Skeletal muscle satellite cell (primary cell): ENCODE measurements at regions not wholly inside any gene's neighbourhood (a gene's known extent, or its start where the extent isn't known, plus 50 kb on each side); places are given as distances from the start of the nearest gene placed in this dataset.

Source experiments
- H3K27me3 ChIP-seq: 2 replicates; pipeline ENCODE4 v1.7.0; 2013; ENCODE audit warnings: low read length; ENCODE audit not compliant: control insufficient read depth, insufficient read depth
- H3K36me3 ChIP-seq: 2 replicates; pipeline ENCODE4 v1.7.0; 2013; ENCODE audit warnings: mild to moderate bottlenecking, control low read depth, low read length; ENCODE audit not compliant: insufficient read depth
- H3K4me1 ChIP-seq: 2 replicates; pipeline ENCODE4 v1.7.0; 2013; ENCODE audit warnings: low read length; ENCODE audit not compliant: control insufficient read depth, insufficient read depth
- H3K4me2 ChIP-seq: 2 replicates; pipeline ENCODE4 v1.7.0; 2013; ENCODE audit warnings: mild to moderate bottlenecking, low read length
- H3K4me3 ChIP-seq: 2 replicates; pipeline ENCODE4 v1.7.0; 2013; ENCODE audit warnings: low read length
- H3K9ac ChIP-seq: 2 replicates; pipeline ENCODE4 v1.7.0; 2013; ENCODE audit warnings: mild to moderate bottlenecking, low read depth, low read length, moderate library complexity
- H3K9me3 ChIP-seq: replicated peaks from 2 replicates; pipeline ENCODE4 v1.7.0; 2013; ENCODE audit warnings: mild to moderate bottlenecking, control low read depth, low read length

DNA sequence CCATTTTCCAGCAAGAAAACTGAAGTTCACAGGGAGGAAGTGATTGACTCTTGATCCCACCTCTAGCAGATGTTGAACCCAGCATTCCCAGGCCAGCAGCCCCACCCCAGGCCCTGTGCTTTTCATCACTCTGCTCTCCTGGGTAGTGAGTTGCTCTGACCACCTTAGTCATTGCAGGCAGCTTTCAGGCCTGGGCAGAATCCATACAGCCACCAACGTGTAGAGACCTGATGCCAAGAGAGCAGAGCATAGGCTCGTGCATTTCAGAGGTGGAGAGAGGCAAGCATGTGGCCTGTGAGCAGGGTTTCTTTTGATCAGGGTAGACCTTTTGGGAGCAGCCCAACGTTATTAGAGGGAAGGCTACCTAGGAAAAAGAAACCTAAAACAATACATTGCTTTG, 334.6 kb downstream of the PTEN start:
- Histone ChIP-seq H3K36me3 (no peaks in the 10 kb centered on the region), H3K4me3 (no peak overlapping the region), H3K9ac (no peak overlapping the region), H3K9me3 (no peaks in the 10 kb centered on the region), H3K4me2 (no peak overlapping the region), H3K4me1 (no peaks in the 10 kb centered on the region), H3K27me3 (no peaks in the 10 kb centered on the region)

- H3K9me3 ChIP-seq = no peaks in the 10 kb centered on the region
- no peaks in the 10 kb centered on the region for H3K27me3 ChIP-seq
These were observed 337.0 kb downstream of the PTEN start for GRCh38 chr10:88200312-88201032.

GRCh38 chr10:88205842-88206446, 342.5 kb downstream of the PTEN start:
- no peaks in the 10 kb centered on the region for H3K9me3 ChIP-seq

More at GRCh38 chr10:88200312-88201032, 337.0 kb downstream of the PTEN start:
- Histone ChIP-seq H3K9ac (no peak overlapping the region), H3K4me2 (no peak overlapping the region), H3K4me1 (no peaks in the 10 kb centered on the region), H3K36me3 (no peaks in the 10 kb centered on the region), H3K4me3 (no peak overlapping the region)

DNA sequence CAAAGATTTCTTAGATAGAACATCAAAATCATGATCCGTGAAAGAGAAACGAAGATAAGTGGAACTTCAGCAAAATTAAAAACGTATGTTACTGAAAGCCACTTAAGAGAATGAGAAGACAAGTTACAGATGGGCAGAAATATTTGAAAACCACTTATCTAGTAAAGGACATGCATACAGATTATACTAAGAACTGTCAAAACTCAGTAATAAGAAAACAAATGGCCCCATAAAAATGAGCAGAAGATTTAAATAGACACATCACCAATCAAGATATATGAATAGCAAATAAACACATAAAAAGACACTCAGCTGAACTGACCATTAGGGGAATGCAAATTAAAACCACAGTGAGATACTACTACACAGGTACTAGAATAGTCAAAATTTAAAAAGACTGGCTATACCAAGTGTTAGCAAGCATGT, 343.7 kb downstream of the PTEN start:
- no peak overlapping the region for H3K4me3 ChIP-seq
- no peak overlapping the region for H3K4me2 ChIP-seq
- H3K9me3 ChIP-seq = no peaks in the 10 kb centered on the region
- H3K9ac ChIP-seq = no peak overlapping the region
- H3K4me1 ChIP-seq = no peaks in the 10 kb centered on the region
- no peaks in the 10 kb centered on the region for H3K36me3 ChIP-seq
- H3K27me3 ChIP-seq = no peaks in the 10 kb centered on the region

More at GRCh38 chr10:88205842-88206446, 342.5 kb downstream of the PTEN start:
- Histone ChIP-seq H3K4me2 (no peak overlapping the region), H3K4me1 (no peaks in the 10 kb centered on the region), H3K4me3 (no peak overlapping the region), H3K27me3 (no peaks in the 10 kb centered on the region), H3K36me3 (no peaks in the 10 kb centered on the region), H3K9ac (no peak overlapping the region)

DNA sequence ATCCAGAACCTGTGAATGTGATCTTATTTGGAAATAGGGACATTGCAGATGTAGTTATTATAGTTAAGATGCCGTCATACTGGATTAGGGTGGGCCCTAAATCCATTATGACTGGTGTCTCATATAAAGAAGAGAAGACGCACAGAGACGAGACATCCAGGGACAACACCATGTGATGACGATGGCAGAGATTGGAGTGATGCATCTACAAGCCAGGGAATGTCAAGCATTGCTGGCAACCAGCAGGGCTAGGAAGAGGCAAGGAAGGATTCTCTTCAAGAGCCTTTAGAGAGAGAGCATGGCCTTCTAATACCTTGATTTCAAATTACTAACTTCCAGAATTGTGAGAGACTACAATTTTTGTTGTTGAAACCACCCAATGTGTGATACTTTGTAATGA, 345.8 kb downstream of the PTEN start:
- Histone ChIP-seq H3K4me3 (no peak overlapping the region), H3K36me3 (no peaks in the 10 kb centered on the region), H3K4me2 (no peak overlapping the region), H3K9me3 (no peaks in the 10 kb centered on the region), H3K4me1 (no peaks in the 10 kb centered on the region), H3K9ac (no peak overlapping the region), H3K27me3 (no peaks in the 10 kb centered on the region)

GRCh38 chr10:88209837-88210561, 346.6 kb downstream of the PTEN start:
- Histone ChIP-seq H3K4me3 (no peak overlapping the region), H3K36me3 (no peaks in the 10 kb centered on the region), H3K4me1 (no peaks in the 10 kb centered on the region), H3K4me2 (no peak overlapping the region), H3K9me3 (no peaks in the 10 kb centered on the region), H3K9ac (no peak overlapping the region), H3K27me3 (no peaks in the 10 kb centered on the region)

DNA sequence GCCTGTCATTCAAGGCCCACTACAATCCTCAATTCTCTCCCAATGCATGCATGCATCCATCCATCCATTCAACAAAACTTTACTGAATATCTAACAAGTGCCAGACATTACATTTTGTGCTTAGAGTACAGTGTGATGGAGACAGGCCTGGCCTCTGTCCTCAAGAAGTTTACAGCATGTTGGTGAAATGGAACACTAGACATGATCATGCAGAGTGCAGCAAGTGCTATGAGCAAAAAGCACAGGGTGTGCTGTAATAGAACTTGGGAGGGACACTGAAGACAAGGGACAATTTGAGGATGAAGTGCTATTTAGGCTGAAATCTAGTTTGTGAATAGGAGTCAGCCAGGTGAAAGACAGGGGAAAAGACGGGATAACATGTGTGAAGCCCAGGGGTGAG, 347.8 kb downstream of the PTEN start:
- Histone ChIP-seq H3K9ac (no peak overlapping the region), H3K36me3 (no peaks in the 10 kb centered on the region), H3K4me3 (no peak overlapping the region), H3K27me3 (no peaks in the 10 kb centered on the region), H3K4me2 (no peak overlapping the region), H3K4me1 (no peaks in the 10 kb centered on the region), H3K9me3 (no peaks in the 10 kb centered on the region)

GRCh38 chr10:88212069-88212468, 348.6 kb downstream of the PTEN start:
- no peaks in the 10 kb centered on the region for H3K4me1 ChIP-seq

DNA sequence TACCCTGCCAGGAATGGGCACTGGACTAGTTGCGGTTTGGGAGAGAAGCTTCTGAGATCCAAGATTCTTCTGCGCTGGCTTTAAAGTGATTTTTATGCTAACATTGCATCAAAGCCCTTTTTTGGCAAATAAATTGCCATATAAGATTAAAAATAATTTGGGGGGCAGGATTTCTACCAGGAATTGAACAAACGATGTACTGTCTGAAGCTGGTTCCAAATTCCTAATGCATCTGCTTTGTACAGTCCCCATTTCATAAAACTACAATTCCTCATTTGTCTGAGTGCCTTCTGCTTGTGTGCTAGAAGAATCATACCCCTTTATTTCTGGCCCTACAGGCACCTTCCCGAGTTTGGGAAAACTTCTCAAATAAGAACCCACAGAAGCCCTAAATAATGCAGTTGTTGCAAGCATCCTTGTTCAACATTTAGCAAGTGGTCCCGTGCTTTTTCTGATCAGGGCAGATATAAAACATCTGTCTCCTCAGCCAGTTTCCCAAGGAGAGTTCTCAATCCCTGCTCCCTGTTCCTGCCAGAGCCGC, 349.7 kb downstream of the PTEN start:
- H3K36me3 ChIP-seq = no peaks in the 10 kb centered on the region
- H3K9me3 ChIP-seq = no peaks in the 10 kb centered on the region
- H3K4me2 ChIP-seq = no peak overlapping the region
- H3K4me3 ChIP-seq = no peak overlapping the region
- no peak overlapping the region for H3K9ac ChIP-seq
- H3K4me1 ChIP-seq = no peaks in the 10 kb centered on the region
- H3K27me3 ChIP-seq = no peaks in the 10 kb centered on the region

More at GRCh38 chr10:88212069-88212468, 348.6 kb downstream of the PTEN start:
- H3K9me3 ChIP-seq = no peaks in the 10 kb centered on the region
- H3K9ac ChIP-seq = no peak overlapping the region
- no peaks in the 10 kb centered on the region for H3K27me3 ChIP-seq
- no peak overlapping the region for H3K4me2 ChIP-seq
- no peaks in the 10 kb centered on the region for H3K36me3 ChIP-seq
- no peak overlapping the region for H3K4me3 ChIP-seq

GRCh38 chr10:88216976-88217375, 353.6 kb downstream of the PTEN start:
- Histone ChIP-seq H3K27me3 (no peaks in the 10 kb centered on the region), H3K4me1 (no peaks in the 10 kb centered on the region), H3K4me3 (no peak overlapping the region), H3K4me2 (no peak overlapping the region), H3K9ac (no peak overlapping the region), H3K9me3 (no peaks in the 10 kb centered on the region), H3K36me3 (no peaks in the 10 kb centered on the region)

- H3K36me3 ChIP-seq = no peaks in the 10 kb centered on the region
- no peaks in the 10 kb centered on the region for H3K27me3 ChIP-seq
- no peaks in the 10 kb centered on the region for H3K4me1 ChIP-seq
- H3K4me3 ChIP-seq = no peak overlapping the region
- no peaks in the 10 kb centered on the region for H3K9me3 ChIP-seq
- H3K9ac ChIP-seq = no peak overlapping the region
- H3K4me2 ChIP-seq = no peak overlapping the region
These were observed 354.9 kb downstream of the PTEN start for GRCh38 chr10:88218362-88218761.
